H9 (cell line): ENCODE measurements at regions not wholly inside any gene's neighbourhood (a gene's known extent, or its start where the extent isn't known, plus 50 kb on each side); places are given as distances from the start of the nearest gene placed in this dataset.

Experiments used
- DNase-seq: peaks from one replicate; pipeline ENCODE4 v3.0.0-alpha.2; 2017
- H2AFZ ChIP-seq: one replicate; pipeline ENCODE4 v1.6.1; 2013; ENCODE audit warnings: mild to moderate bottlenecking, low read length, control low read depth, moderate library complexity
- H2AK5ac ChIP-seq: 2 replicates; pipeline ENCODE4 v1.6.1; 2013; ENCODE audit warnings: low read length, control low read depth, mixed read lengths; ENCODE audit not compliant: insufficient read length
- H2BK120ac ChIP-seq: one replicate; pipeline ENCODE4 v1.6.1; 2013; ENCODE audit warnings: low read depth, mild to moderate bottlenecking, low read length, control low read depth, inconsistent platforms; ENCODE audit not compliant: poor library complexity, severe bottlenecking
- H2BK12ac ChIP-seq: 2 replicates; pipeline ENCODE4 v1.6.1; 2013; ENCODE audit warnings: low read length, control low read depth, mixed read lengths, low read depth; ENCODE audit not compliant: insufficient read length
- H2BK15ac ChIP-seq: 2 replicates; pipeline ENCODE4 v1.6.1; 2013; ENCODE audit warnings: low read depth, low read length, control low read depth
- H2BK20ac ChIP-seq: one replicate; pipeline ENCODE4 v1.6.1; 2013; ENCODE audit warnings: low read depth, mild to moderate bottlenecking, low read length, control low read depth, inconsistent platforms; ENCODE audit not compliant: poor library complexity, severe bottlenecking
- H2BK5ac ChIP-seq: 2 replicates; pipeline ENCODE4 v1.6.1; 2013; ENCODE audit warnings: low read length, control low read depth, mixed read lengths; ENCODE audit not compliant: insufficient read length
- H3K14ac ChIP-seq: 2 replicates; pipeline ENCODE4 v1.6.1; 2013; ENCODE audit warnings: low read length, control low read depth; ENCODE audit not compliant: insufficient read depth
- H3K18ac ChIP-seq: 2 replicates; pipeline ENCODE4 v1.6.1; 2013; ENCODE audit warnings: low read depth, mild to moderate bottlenecking, mixed read lengths, low read length, control low read depth; ENCODE audit not compliant: insufficient read length
- H3K23ac ChIP-seq: 2 replicates; pipeline ENCODE4 v1.6.1; 2013; ENCODE audit warnings: low read length, control low read depth, mixed read lengths, low read depth; ENCODE audit not compliant: insufficient read length
- H3K23me2 ChIP-seq: 2 replicates; pipeline ENCODE4 v1.6.1; 2013; ENCODE audit warnings: low read depth, mild to moderate bottlenecking, mixed read lengths, low read length, control low read depth; ENCODE audit not compliant: insufficient read length, poor library complexity, severe bottlenecking
- H3K27ac ChIP-seq: 2 replicates; pipeline ENCODE4 v1.5.1; 2013; ENCODE audit warnings: low read length, control low read depth, mixed read lengths, low read depth; ENCODE audit not compliant: insufficient read length
- H3K27me3 ChIP-seq: 2 replicates; pipeline ENCODE4 v1.6.1; 2013; ENCODE audit warnings: low read length, control low read depth, inconsistent platforms; ENCODE audit not compliant: insufficient read depth
- H3K4ac ChIP-seq: 2 replicates; pipeline ENCODE4 v1.6.1; 2013; ENCODE audit warnings: low read depth, mild to moderate bottlenecking, control low read depth, inconsistent platforms, low read length, moderate library complexity
- H3K4me1 ChIP-seq: 2 replicates; pipeline ENCODE4 v1.6.1; 2013; ENCODE audit warnings: low read length, control low read depth, inconsistent platforms; ENCODE audit not compliant: insufficient read depth
- H3K4me2 ChIP-seq: 2 replicates; pipeline ENCODE4 v1.6.1; 2013; ENCODE audit warnings: low read length, control low read depth, mixed read lengths; ENCODE audit not compliant: insufficient read length, insufficient read depth
- H3K56ac ChIP-seq: 2 replicates; pipeline ENCODE4 v1.6.1; 2013; ENCODE audit warnings: low read depth, mild to moderate bottlenecking, mixed read lengths, low read length, control low read depth; ENCODE audit not compliant: insufficient read length
- H3K79me1 ChIP-seq: 2 replicates; pipeline ENCODE4 v1.6.1; 2013; ENCODE audit warnings: low read depth, mild to moderate bottlenecking, moderate library complexity, low read length, control low read depth, inconsistent platforms; ENCODE audit not compliant: insufficient read depth, poor library complexity, severe bottlenecking
- H3K79me2 ChIP-seq: 2 replicates; pipeline ENCODE4 v1.6.1; 2013; ENCODE audit warnings: low read length, control low read depth, inconsistent platforms; ENCODE audit not compliant: insufficient read depth
- H3K9ac ChIP-seq: 2 replicates; pipeline ENCODE4 v1.6.1; 2013; ENCODE audit warnings: low read length, control low read depth, mixed read lengths; ENCODE audit not compliant: insufficient read length; ENCODE audit errors: extremely low read depth
- H3K9me3 ChIP-seq: one replicate; pipeline ENCODE4 v1.6.1; 2013; ENCODE audit warnings: low read depth, low read length, inconsistent platforms; ENCODE audit not compliant: control insufficient read depth
- H3T11ph ChIP-seq: one replicate; pipeline ENCODE4 v1.6.1; 2013; ENCODE audit warnings: mild to moderate bottlenecking, low read length, control low read depth, inconsistent platforms
- H4K20me1 ChIP-seq: one replicate; pipeline ENCODE4 v1.6.1; 2013; ENCODE audit not compliant: control insufficient read depth, insufficient read length, insufficient read depth
- H4K5ac ChIP-seq: 2 replicates; pipeline ENCODE4 v1.6.1; 2013; ENCODE audit warnings: low read depth, mild to moderate bottlenecking, mixed read lengths, low read length, control low read depth; ENCODE audit not compliant: insufficient read length
- H4K8ac ChIP-seq: replicated peaks from 2 replicates; pipeline ENCODE4 v1.6.1; 2013; ENCODE audit warnings: low read length, control low read depth, mixed read lengths, low read depth; ENCODE audit not compliant: insufficient read length
- H4K91ac ChIP-seq: 2 replicates; pipeline ENCODE4 v1.6.1; 2013; ENCODE audit warnings: low read depth, mild to moderate bottlenecking, moderate library complexity, mixed read lengths, low read length, control low read depth; ENCODE audit not compliant: insufficient read length
- H3K27ac Mint-ChIP-seq, 3 experiments: 2 replicates in 2 of 3; 3 replicates in 1 of 3; pipeline ENCODE4 v1.8.0; 2020 to 2021; ENCODE audit warnings: mixed read lengths in 3 of 3, mild to moderate bottlenecking in 1 of 3, moderate library complexity in 1 of 3
- H3K27me3 Mint-ChIP-seq: 2 replicates; pipeline ENCODE4 v1.8.0; 2021; ENCODE audit warnings: low read depth, mild to moderate bottlenecking, moderate library complexity, mixed read lengths
- H3K36me3 Mint-ChIP-seq, 3 experiments: 2 replicates in 2 of 3; 3 replicates in 1 of 3; pipeline ENCODE4 v1.8.0; 2020 to 2021; ENCODE audit warnings: low read depth in 3 of 3, mixed read lengths in 3 of 3; ENCODE audit not compliant: insufficient read depth in 1 of 3
- H3K4me1 Mint-ChIP-seq, 2 experiments: 2 replicates each; pipeline ENCODE4 v1.8.0; 2020; ENCODE audit warnings: mixed read lengths in 2 of 2
- H3K4me3 Mint-ChIP-seq, 2 experiments: 2 replicates in 1 of 2; 3 replicates in 1 of 2; pipeline ENCODE4 v1.8.0; 2020 to 2021; ENCODE audit warnings: mild to moderate bottlenecking in 2 of 2, mixed read lengths in 2 of 2, moderate library complexity in 1 of 2
- H3K9me3 Mint-ChIP-seq, 2 experiments: 2 replicates in 1 of 2; 3 replicates in 1 of 2; pipeline ENCODE4 v1.8.0; 2020; ENCODE audit warnings: mild to moderate bottlenecking in 2 of 2, mixed read lengths in 2 of 2, moderate library complexity in 1 of 2
- CTCF ChIP-seq: fragments of 200-600 bp; sonication (generic); conservative IDR thresholded peaks from 3 replicates; pipeline ENCODE4 v1.8.0; 2021; ENCODE audit warnings: antibody characterized with exemption, mild to moderate bottlenecking
- WGBS: extraction: QIAGEN DNeasy Blood & Tissue Kit; methylation state at CpG from one replicate; pipeline ENCODE4 v1.1.7; 2013; ENCODE audit warnings: missing lambda C conversion rate, low lambda C conversion rate, mixed read lengths; ENCODE audit not compliant: insufficient read length; ENCODE audit errors: extremely low coverage; 5-methylcytosine and 5-hydroxymethylcytosine counted together

GRCh38 chr7:131955679-131956078 is 399.3 kb upstream of the PODXL start:
- Histone ChIP-seq H2BK5ac (no peak overlapping the region), H2BK120ac (no peak overlapping the region), H2AFZ (no peak overlapping the region), H3K14ac (no peak overlapping the region), H2BK20ac (no peak overlapping the region), H3K79me1 (no peaks in the 10 kb centered on the region), H2BK12ac (no peak overlapping the region), H2AK5ac (no peak overlapping the region), H3K23ac (no peak overlapping the region), H4K5ac (no peak overlapping the region), H4K20me1 (no peaks in the 10 kb centered on the region), H3K27ac (no peak overlapping the region), H4K8ac (no peak overlapping the region), H3T11ph (no peak overlapping the region), H2BK15ac (no peak overlapping the region), H3K4me1 (peaks cover 9% of the 10 kb centered on the region; the same call in 1 of the 2 replicates), H3K4me2 (no peak overlapping the region), H4K91ac (no peak overlapping the region), H3K18ac (no peak overlapping the region), H3K79me2 (no peaks in the 10 kb centered on the region), H3K56ac (no peak overlapping the region), H3K9ac (no peak overlapping the region), H3K23me2 (no peaks in the 10 kb centered on the region), H3K27me3 (no peaks in the 10 kb centered on the region), H3K9me3 (no peaks in the 10 kb centered on the region), H3K4ac (no peak overlapping the region)
- H3K36me3 Mint-ChIP-seq, result peaks cover 0 to 5% (median 1%) of the 10 kb centered on the region in 3 experiments; a peak in 3 of 7 replicates
- WGBS, result no CpG with 5 or more reads among the region's 2 CpGs
- H3K4me1 Mint-ChIP-seq, result peaks cover 24 to 26% of the 10 kb centered on the region in 2 experiments
- H3K9me3 Mint-ChIP-seq, result peaks cover 3 to 4% of the 10 kb centered on the region in 2 experiments; a peak in 3 of 5 replicates
- DNase-seq, result no peak
- TF ChIP-seq CTCF, result no peak
- peaks cover 2% of the 10 kb centered on the region for H3K27me3 Mint-ChIP-seq
- H3K4me3 Mint-ChIP-seq, result no peak overlapping the region
- H3K27ac Mint-ChIP-seq, result no peak overlapping the region; a peak in 1 of 7 replicates
